SK-N-SH (cell line): ENCODE measurements at regions not wholly inside any gene's neighbourhood (a gene's known extent, or its start where the extent isn't known, plus 50 kb on each side); places are given as distances from the start of the nearest gene placed in this dataset.
"Not testable (repeated sequence)": the region's sequence is repeated elsewhere in the genome, so short reads cannot be mapped to it uniquely, and the experiment has no call there.

ENCODE experiments used
- CTCF ChIA-PET: fragments of 300-600, 350-600 bp; formaldehyde crosslinking; extraction: SDS; loops from one replicate; lab custom pipeline; 2021; lab: Yijun Ruan, JAX
- POLR2A ChIA-PET: fragments of 350-600 bp; sonication (Branson Sonifier 250); formaldehyde crosslinking; extraction: SDS; loops from one replicate; lab custom pipeline; 2020; ENCODE audit warnings: antibody characterized with exemption, inconsistent platforms; lab: Yijun Ruan, JAX
- DNase-seq: peaks from one replicate; pipeline ENCODE4 v3.0.0; 2012
- H2AFZ ChIP-seq: fragments of 200-600 bp; sonication (generic); 2 replicates; pipeline ENCODE4 v1.8.1; 2016; ENCODE audit warnings: antibody characterized with exemption, mild to moderate bottlenecking, low read depth
- H3F3A ChIP-seq: fragments of 200-600 bp; sonication (generic); replicated peaks from 2 replicates; pipeline ENCODE3; 2016; ENCODE audit warnings: antibody characterized with exemption, mild to moderate bottlenecking; ENCODE audit not compliant: insufficient read depth
- H3K27ac ChIP-seq, 2 experiments: fragments of 200-500 bp in 1 of 2; fragments of 200-600 bp in 1 of 2; sonication (Bioruptor generic) in 1 of 2; sonication (generic), shearing (Covaris generic) in 1 of 2; 2 replicates each; pipeline versions ENCODE4 v1.5.1 to v1.6.1; 2014 to 2016; ENCODE audit warnings: low read depth in 2 of 2, inconsistent platforms in 1 of 2, low read length in 1 of 2, mild to moderate bottlenecking in 1 of 2, mixed read lengths in 1 of 2
- H3K27me3 ChIP-seq: fragments of 200-600 bp; sonication (generic), shearing (Covaris generic); 2 replicates; pipeline ENCODE4 v1.6.1; 2016; ENCODE audit warnings: mixed run types; ENCODE audit not compliant: insufficient read depth
- H3K36me3 ChIP-seq, 2 experiments: fragments of 200-500 bp in 1 of 2; fragments of 200-600 bp in 1 of 2; sonication (Bioruptor generic) in 1 of 2; sonication (generic) in 1 of 2; replicated peaks in 1 of 2; 2 replicates each; pipeline versions ENCODE3 to v1.5.1; 2014 to 2016; ENCODE audit warnings: low read length in 1 of 2, mild to moderate bottlenecking in 1 of 2; ENCODE audit not compliant: insufficient read depth in 2 of 2, control insufficient read depth in 1 of 2
- H3K4me1 ChIP-seq, 2 experiments: fragments of 200-500 bp in 1 of 2; fragments of 200-600 bp in 1 of 2; sonication (Bioruptor generic) in 1 of 2; sonication (generic), shearing (Covaris generic) in 1 of 2; 2 replicates each; pipeline versions ENCODE4 v1.5.1 to v1.6.1; 2014 to 2016; ENCODE audit warnings: low read depth in 1 of 2, low read length in 1 of 2, mixed run types in 1 of 2; ENCODE audit not compliant: insufficient read depth in 2 of 2, control insufficient read depth in 1 of 2
- H3K4me2 ChIP-seq: fragments of 200-600 bp; sonication (generic), shearing (Covaris generic); 2 replicates; pipeline ENCODE4 v1.6.1; 2017; ENCODE audit warnings: mixed run types
- H3K4me3 ChIP-seq, 2 experiments: fragments of 200-500 bp in 1 of 2; fragments of 200-600 bp in 1 of 2; sonication (Bioruptor generic) in 1 of 2; sonication (generic), shearing (Covaris generic) in 1 of 2; 2 replicates each; pipeline versions ENCODE4 v1.5.1 to v1.8.1; 2014 to 2016; ENCODE audit warnings: low read depth in 2 of 2, inconsistent platforms in 1 of 2, low read length in 1 of 2, mild to moderate bottlenecking in 1 of 2, mixed read lengths in 1 of 2, moderate library complexity in 1 of 2
- H3K79me2 ChIP-seq: fragments of 200-600 bp; sonication (generic); 2 replicates; pipeline ENCODE4 v1.8.1; 2017; ENCODE audit warnings: mild to moderate bottlenecking; ENCODE audit not compliant: insufficient read depth
- H3K9ac ChIP-seq: fragments of 200-600 bp; sonication (generic); 2 replicates; pipeline ENCODE4 v1.6.1; 2017; ENCODE audit warnings: mixed run types
- H3K9me2 ChIP-seq: fragments of 200-600 bp; sonication (generic); 2 replicates; pipeline ENCODE4 v1.6.1; 2017; ENCODE audit warnings: mixed run types
- H3K9me3 ChIP-seq: fragments of 200-600 bp; sonication (generic); 2 replicates; pipeline ENCODE4 v1.6.1; 2017; ENCODE audit warnings: mixed run types, mild to moderate bottlenecking, moderate library complexity
- H4K20me1 ChIP-seq: fragments of 200-600 bp; sonication (generic); 2 replicates; pipeline ENCODE4 v1.6.1; 2017; ENCODE audit warnings: mild to moderate bottlenecking, mixed run types; ENCODE audit not compliant: insufficient read depth
- EP300 ChIP-seq, 2 experiments: IDR thresholded peaks; 2 replicates each; pipeline versions ENCODE4 v1.4.0 to v1.6.1; 2012; ENCODE audit warnings: borderline replicate concordance in 1 of 2, low read depth in 1 of 2, low read length in 1 of 2
- FOXJ3 ChIP-seq: sonication (generic); formaldehyde crosslinking; IDR thresholded peaks from 2 replicates; pipeline ENCODE4 v1.5.1; 2020; ENCODE audit warnings: mild to moderate bottlenecking, missing genetic modification reagents
- GATA2 ChIP-seq: sonication (generic); formaldehyde crosslinking; IDR thresholded peaks from 2 replicates; pipeline ENCODE4 v1.5.0; 2020; ENCODE audit warnings: mild to moderate bottlenecking, missing genetic modification reagents
- JUND ChIP-seq: IDR thresholded peaks from 2 replicates; pipeline ENCODE4 v1.4.0; 2012
- POLR2AphosphoS5 ChIP-seq: IDR thresholded peaks from 2 replicates; pipeline ENCODE4 v1.6.1; 2012; ENCODE audit warnings: low read depth, low read length
- WGBS: methylation state at CpG from one replicate; pipeline ENCODE4 v1.1.6; 2017; ENCODE audit warnings: low lambda C conversion rate; 5-methylcytosine and 5-hydroxymethylcytosine counted together
- TF ChIP-seq, protein P1 (sequence below): IDR thresholded peaks from 2 replicates; pipeline ENCODE4 v1.6.1; 2012; ENCODE audit warnings: mild to moderate bottlenecking, low read depth, low read length, moderate library complexity
- TF ChIP-seq, protein P2 (sequence below): fragments of 150-350 bp; IDR thresholded peaks from 2 replicates; pipeline ENCODE4 v1.6.1; 2017; ENCODE audit warnings: antibody characterized with exemption, low read length, low read depth, borderline replicate concordance

DNA sequence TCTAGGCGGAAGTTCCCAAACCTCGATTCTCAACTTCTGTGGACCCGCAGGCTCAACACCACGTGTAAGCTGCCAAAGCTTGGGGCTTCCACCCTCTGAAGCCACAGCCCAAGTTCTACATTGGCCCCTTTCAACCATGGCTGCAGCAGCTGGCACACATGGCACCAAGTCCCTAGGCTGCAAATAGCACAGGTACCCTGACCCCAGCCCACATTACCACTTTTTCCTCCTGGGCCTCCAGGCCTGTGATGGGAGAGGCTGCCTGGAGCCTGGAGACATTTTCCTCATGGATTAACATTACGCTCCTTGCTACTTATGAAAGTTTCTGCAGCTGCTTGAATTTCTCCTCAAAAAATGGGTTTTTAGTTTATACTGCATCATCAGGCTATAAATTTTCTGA is 479.5 kb downstream of the PCDH7 start:
- POLR2A ChIA-PET: no interaction called here
- Histone ChIP-seq H3F3A (no peaks in the 10 kb centered on the region), H3K4me3 (no peak overlapping the region), H3K79me2 (no peaks in the 10 kb centered on the region), H3K4me1 (no peaks in the 10 kb centered on the region), H3K9me2 (0 out of 2 replicates have a peak, but pooled peaks cover 2% of the 10 kb centered on the region)
- WGBS: 36% methylated on average over 5 of the region's 5 CpGs
- CTCF ChIA-PET: no interaction called here
- TF ChIP-seq POLR2AphosphoS5 (no peak), FOXJ3 (CRISPR knock-in tag) (no peak), JUND (no peak)
- TF ChIP-seq, all 33 proteins: peak for 0
- Histone ChIP-seq H3K9ac (no peak overlapping the region), H3K27ac (no peak overlapping the region), H3K27me3 (no peaks in the 10 kb centered on the region), H4K20me1 (no peaks in the 10 kb centered on the region), H2AFZ (no peak overlapping the region), H3K4me2 (no peak overlapping the region), H3K36me3 (no peaks in the 10 kb centered on the region), H3K9me3 (no peaks in the 10 kb centered on the region)
- no peak for DNase-seq

DNA sequence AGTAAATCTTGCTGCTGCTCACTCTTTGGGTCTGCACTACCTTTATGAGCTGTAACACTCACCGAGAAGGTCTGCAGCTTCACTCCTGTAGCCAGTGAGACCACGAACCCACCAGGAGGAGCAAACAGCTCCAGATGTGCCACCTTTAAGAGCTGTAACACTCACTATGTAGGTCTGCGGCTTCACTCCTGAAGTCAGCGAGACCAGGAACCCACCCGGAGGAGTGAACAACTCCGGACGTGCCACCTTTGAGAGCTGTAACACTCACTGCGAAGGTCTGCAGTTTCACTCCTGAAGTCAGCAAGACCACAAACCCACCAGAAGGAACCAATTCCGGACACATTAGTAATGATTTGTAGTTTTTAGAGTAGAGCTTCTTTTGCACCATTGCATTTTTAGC is 481.9 kb downstream of the PCDH7 start:
- CTCF ChIA-PET, H3K27me3 ChIP-seq, POLR2A ChIA-PET: not testable (repeated sequence)

DNA sequence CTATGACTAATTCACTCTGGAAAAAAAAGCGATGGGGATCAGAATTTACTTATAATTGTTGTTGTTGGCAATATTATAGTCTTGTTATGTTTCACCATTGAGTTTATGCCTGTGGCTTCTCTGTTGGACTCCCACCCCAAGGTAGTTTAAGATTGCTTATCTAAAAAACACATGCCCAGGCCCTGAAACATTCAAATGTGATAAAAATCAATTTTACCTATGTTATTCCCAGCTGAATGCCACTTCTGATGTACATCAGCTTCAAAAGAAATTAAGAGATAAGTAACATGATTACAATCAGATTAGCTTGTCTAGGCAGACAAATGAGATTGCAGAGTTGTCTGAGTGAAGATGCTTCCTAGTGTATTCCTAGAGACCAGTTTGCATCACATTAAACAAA is 484.7 kb downstream of the PCDH7 start:
- Histone ChIP-seq H4K20me1 (no peaks in the 10 kb centered on the region), H3K27ac (no peak overlapping the region), H3K36me3 (no peaks in the 10 kb centered on the region), H3K9me2 (0 out of 2 replicates have a peak, but pooled peaks cover 2% of the 10 kb centered on the region), H2AFZ (no peak overlapping the region), H3K27me3 (no peaks in the 10 kb centered on the region), H3F3A (no peaks in the 10 kb centered on the region), H3K79me2 (no peaks in the 10 kb centered on the region), H3K9me3 (no peaks in the 10 kb centered on the region), H3K4me1 (no peaks in the 10 kb centered on the region), H3K4me3 (no peak overlapping the region), H3K9ac (no peak overlapping the region), H3K4me2 (no peak overlapping the region)
- CTCF ChIA-PET: no interaction called here
- POLR2A ChIA-PET: no interaction called here
- no peak for DNase-seq
- TF ChIP-seq EP300 (IDR thresholded peaks at IDR 0.05; ENCODE audit: borderline replicate concordance in 1 of 2, low read depth in 1 of 2, low read length in 1 of 2): peak in 1 of 2 experiments; percentile 39; a peak in 1 of 4 replicates
- TF ChIP-seq, protein P1, sequence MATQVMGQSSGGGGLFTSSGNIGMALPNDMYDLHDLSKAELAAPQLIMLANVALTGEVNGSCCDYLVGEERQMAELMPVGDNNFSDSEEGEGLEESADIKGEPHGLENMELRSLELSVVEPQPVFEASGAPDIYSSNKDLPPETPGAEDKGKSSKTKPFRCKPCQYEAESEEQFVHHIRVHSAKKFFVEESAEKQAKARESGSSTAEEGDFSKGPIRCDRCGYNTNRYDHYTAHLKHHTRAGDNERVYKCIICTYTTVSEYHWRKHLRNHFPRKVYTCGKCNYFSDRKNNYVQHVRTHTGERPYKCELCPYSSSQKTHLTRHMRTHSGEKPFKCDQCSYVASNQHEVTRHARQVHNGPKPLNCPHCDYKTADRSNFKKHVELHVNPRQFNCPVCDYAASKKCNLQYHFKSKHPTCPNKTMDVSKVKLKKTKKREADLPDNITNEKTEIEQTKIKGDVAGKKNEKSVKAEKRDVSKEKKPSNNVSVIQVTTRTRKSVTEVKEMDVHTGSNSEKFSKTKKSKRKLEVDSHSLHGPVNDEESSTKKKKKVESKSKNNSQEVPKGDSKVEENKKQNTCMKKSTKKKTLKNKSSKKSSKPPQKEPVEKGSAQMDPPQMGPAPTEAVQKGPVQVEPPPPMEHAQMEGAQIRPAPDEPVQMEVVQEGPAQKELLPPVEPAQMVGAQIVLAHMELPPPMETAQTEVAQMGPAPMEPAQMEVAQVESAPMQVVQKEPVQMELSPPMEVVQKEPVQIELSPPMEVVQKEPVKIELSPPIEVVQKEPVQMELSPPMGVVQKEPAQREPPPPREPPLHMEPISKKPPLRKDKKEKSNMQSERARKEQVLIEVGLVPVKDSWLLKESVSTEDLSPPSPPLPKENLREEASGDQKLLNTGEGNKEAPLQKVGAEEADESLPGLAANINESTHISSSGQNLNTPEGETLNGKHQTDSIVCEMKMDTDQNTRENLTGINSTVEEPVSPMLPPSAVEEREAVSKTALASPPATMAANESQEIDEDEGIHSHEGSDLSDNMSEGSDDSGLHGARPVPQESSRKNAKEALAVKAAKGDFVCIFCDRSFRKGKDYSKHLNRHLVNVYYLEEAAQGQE: no peak
- peak; percentile 57 for TF ChIP-seq GATA2
- TF ChIP-seq, protein P2, sequence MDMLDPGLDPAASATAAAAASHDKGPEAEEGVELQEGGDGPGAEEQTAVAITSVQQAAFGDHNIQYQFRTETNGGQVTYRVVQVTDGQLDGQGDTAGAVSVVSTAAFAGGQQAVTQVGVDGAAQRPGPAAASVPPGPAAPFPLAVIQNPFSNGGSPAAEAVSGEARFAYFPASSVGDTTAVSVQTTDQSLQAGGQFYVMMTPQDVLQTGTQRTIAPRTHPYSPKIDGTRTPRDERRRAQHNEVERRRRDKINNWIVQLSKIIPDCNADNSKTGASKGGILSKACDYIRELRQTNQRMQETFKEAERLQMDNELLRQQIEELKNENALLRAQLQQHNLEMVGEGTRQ: no peak
- 6% methylated on average over 1 of the region's 1 CpG for WGBS

More for the DNA sequence above, 481.9 kb downstream of the PCDH7 start:
- not testable (repeated sequence) for H3K27ac ChIP-seq, H3K9me3 ChIP-seq, H3K9ac ChIP-seq, H4K20me1 ChIP-seq, H3K4me3 ChIP-seq, H3K79me2 ChIP-seq, H2AFZ ChIP-seq, H3K4me1 ChIP-seq, H3K4me2 ChIP-seq, H3K9me2 ChIP-seq, H3K36me3 ChIP-seq, DNase-seq, H3F3A ChIP-seq
- 58% methylated on average over 9 of the region's 9 CpGs for WGBS
